ENCODE measurements at regions not wholly inside any gene's neighbourhood (a gene's known extent, or its start where the extent isn't known, plus 50 kb on each side); places are given as distances from the start of the nearest gene placed in this dataset.

DNA sequence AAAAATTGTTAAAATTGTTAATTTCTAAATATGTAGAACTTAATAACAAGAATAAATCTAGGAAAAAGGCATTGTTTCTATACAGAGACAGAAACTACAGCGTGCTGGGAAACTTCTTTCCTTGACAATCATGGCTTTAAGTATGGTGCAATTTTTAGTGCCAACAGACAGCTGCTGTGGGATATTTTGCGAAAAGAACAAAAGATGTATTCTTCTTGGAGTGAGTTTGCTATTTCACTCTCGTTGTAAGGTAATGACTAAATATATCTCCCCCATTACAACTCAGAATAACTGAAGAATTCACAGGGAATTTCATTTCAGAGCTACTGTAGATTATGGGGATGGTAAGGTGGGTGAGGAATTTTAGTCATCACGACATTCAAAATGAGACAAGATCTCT, 2055.0 kb upstream of the ACO1 start:
- TF ChIP-seq POLR2A (IDR thresholded peaks at IDR 0.05; ENCODE audit: low read depth, low read length) (no peak), MAFK (IDR thresholded peaks at IDR 0.05; ENCODE audit: low read depth, low read length) (no peak), SMC3 (IDR thresholded peaks at IDR 0.05; ENCODE audit: low read depth, low read length) (no peak), RFX5 (IDR thresholded peaks at IDR 0.05; ENCODE audit: low read depth, low read length) (no peak), MXI1 (IDR thresholded peaks at IDR 0.05; ENCODE audit: borderline replicate concordance, low read depth, low read length) (no peak), MAZ (IDR thresholded peaks at IDR 0.05; ENCODE audit: borderline replicate concordance, low read depth, low read length) (no peak), CEBPB (IDR thresholded peaks at IDR 0.05; ENCODE audit: low read depth, low read length) (no peak), RAD21 (IDR thresholded peaks at IDR 0.05; ENCODE audit: low read length) (no peak), CHD1 (IDR thresholded peaks at IDR 0.05; ENCODE audit: low read depth, low read length) (no peak), RCOR1 (IDR thresholded peaks at IDR 0.05; ENCODE audit: insufficient replicate concordance, low read length) (no peak), FOS (IDR thresholded peaks at IDR 0.05; ENCODE audit: low read depth, low read length) (no peak), BHLHE40 (IDR thresholded peaks at IDR 0.05; ENCODE audit: low read depth, low read length) (no peak), NFE2L2 (IDR thresholded peaks at IDR 0.05; ENCODE audit: low read depth, low read length) (no peak)
- TF ChIP-seq, protein P1, sequence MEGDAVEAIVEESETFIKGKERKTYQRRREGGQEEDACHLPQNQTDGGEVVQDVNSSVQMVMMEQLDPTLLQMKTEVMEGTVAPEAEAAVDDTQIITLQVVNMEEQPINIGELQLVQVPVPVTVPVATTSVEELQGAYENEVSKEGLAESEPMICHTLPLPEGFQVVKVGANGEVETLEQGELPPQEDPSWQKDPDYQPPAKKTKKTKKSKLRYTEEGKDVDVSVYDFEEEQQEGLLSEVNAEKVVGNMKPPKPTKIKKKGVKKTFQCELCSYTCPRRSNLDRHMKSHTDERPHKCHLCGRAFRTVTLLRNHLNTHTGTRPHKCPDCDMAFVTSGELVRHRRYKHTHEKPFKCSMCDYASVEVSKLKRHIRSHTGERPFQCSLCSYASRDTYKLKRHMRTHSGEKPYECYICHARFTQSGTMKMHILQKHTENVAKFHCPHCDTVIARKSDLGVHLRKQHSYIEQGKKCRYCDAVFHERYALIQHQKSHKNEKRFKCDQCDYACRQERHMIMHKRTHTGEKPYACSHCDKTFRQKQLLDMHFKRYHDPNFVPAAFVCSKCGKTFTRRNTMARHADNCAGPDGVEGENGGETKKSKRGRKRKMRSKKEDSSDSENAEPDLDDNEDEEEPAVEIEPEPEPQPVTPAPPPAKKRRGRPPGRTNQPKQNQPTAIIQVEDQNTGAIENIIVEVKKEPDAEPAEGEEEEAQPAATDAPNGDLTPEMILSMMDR (conservative IDR thresholded peaks at IDR 0.05; ENCODE audit: low read depth, low read length), result no peak
- TF ChIP-seq, protein P2, sequence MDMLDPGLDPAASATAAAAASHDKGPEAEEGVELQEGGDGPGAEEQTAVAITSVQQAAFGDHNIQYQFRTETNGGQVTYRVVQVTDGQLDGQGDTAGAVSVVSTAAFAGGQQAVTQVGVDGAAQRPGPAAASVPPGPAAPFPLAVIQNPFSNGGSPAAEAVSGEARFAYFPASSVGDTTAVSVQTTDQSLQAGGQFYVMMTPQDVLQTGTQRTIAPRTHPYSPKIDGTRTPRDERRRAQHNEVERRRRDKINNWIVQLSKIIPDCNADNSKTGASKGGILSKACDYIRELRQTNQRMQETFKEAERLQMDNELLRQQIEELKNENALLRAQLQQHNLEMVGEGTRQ (IDR thresholded peaks at IDR 0.05; ENCODE audit: low read depth, low read length), result no peak
- TF ChIP-seq, protein P3, sequence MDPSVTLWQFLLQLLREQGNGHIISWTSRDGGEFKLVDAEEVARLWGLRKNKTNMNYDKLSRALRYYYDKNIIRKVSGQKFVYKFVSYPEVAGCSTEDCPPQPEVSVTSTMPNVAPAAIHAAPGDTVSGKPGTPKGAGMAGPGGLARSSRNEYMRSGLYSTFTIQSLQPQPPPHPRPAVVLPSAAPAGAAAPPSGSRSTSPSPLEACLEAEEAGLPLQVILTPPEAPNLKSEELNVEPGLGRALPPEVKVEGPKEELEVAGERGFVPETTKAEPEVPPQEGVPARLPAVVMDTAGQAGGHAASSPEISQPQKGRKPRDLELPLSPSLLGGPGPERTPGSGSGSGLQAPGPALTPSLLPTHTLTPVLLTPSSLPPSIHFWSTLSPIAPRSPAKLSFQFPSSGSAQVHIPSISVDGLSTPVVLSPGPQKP (IDR thresholded peaks at IDR 0.05; ENCODE audit: borderline replicate concordance, low read depth, low read length), result no peak
- Histone ChIP-seq H2AFZ (replicated peaks; ENCODE audit: low read length, poor library complexity) (no peak overlapping the region), H4K20me1 (ENCODE audit: insufficient read depth, low read length) (no peaks in the 10 kb centered on the region), H3K27me3 (ENCODE audit: control insufficient read depth, insufficient read depth, low read length) (no peaks in the 10 kb centered on the region), H3K27ac (ENCODE audit: insufficient read depth, low read length) (no peak overlapping the region), H2AK5ac (ENCODE audit: low read depth, low read length) (no peak overlapping the region), H3K23ac (ENCODE audit: low read depth, low read length) (no peak overlapping the region), H3K9ac (ENCODE audit: low read depth, low read length) (no peak overlapping the region), H3K4me1 (ENCODE audit: control insufficient read depth, insufficient read depth, low read length) (no peaks in the 10 kb centered on the region), H3K4me2 (ENCODE audit: low read depth, low read length) (no peak overlapping the region), H3K4me3 (ENCODE audit: insufficient read depth, low read depth, low read length) (no peak overlapping the region), H4K8ac (ENCODE audit: low read depth in 2 of 2, low read length in 2 of 2) (no peak overlapping the region), H3K9me3 (ENCODE audit: control insufficient read depth, insufficient read depth, low read length) (no peaks in the 10 kb centered on the region; the same call in 1 of the 2 replicates), H2BK5ac (ENCODE audit: low read depth, low read length, poor library complexity, severe bottlenecking) (no peak overlapping the region), H3K56ac (ENCODE audit: extremely low read depth, insufficient read depth, low read length) (no peak overlapping the region), H4K5ac (ENCODE audit: low read depth, low read length) (no peak overlapping the region), H3K9me1 (ENCODE audit: insufficient read depth, low read length) (no peaks in the 10 kb centered on the region), H4K91ac (ENCODE audit: insufficient read depth, low read depth, low read length) (no peak overlapping the region), H3K36me3 (ENCODE audit: control insufficient read depth, insufficient read depth, low read length) (no peaks in the 10 kb centered on the region), H3K14ac (replicated peaks; ENCODE audit: low read depth, low read length) (no peak overlapping the region), H2BK20ac (ENCODE audit: low read depth, low read length) (no peak overlapping the region), H3K79me1 (ENCODE audit: low read depth in 1 of 2, low read length in 2 of 2) (no peaks in the 10 kb centered on the region), H2BK120ac (ENCODE audit: low read depth, low read length) (no peak overlapping the region), H2BK15ac (ENCODE audit: low read depth, low read length) (no peak overlapping the region), H3K4ac (ENCODE audit: low read depth, low read length) (no peak overlapping the region), H3K18ac (ENCODE audit: low read depth, low read length) (no peak overlapping the region), H2AK9ac (replicated peaks; ENCODE audit: low read depth, low read length, poor library complexity) (no peak overlapping the region)
- dilution Hi-C loops (cut with HindIII; ENCODE audit: low sequenced_read_pairs, unreplicated experiment), result no loop called here
- WGBS, 2 experiments (ENCODE audit: extremely low coverage in 2 of 2, insufficient read length in 1 of 2), result no CpG with 5 or more reads among the region's 4 CpGs
- intact Hi-C loops (cut with micrococcal nuclease), result no loop called here
- in situ Hi-C loops (cut with MboI; ENCODE audit: low sequenced_read_pairs), result no loop called here
- ChIA-PET CTCF (no interaction called here), POLR2A (ENCODE audit: unreplicated experiment) (no interaction called here)
- no TSS peak for BruUV-seq (replicated peaks)
- DNase-seq (no peak), ATAC-seq (ENCODE audit: low read depth) (no peak)
